SKM-1 treated with dmso at 0.1 percent for 144 hours (cell line): ENCODE measurements at regions not wholly inside any gene's neighbourhood (a gene's known extent, or its start where the extent isn't known, plus 50 kb on each side); places are given as distances from the start of the nearest gene placed in this dataset.

Source experiments
- DNase-seq: peaks from one replicate; lab custom pipeline; 2025; ENCODE audit not compliant: unreplicated experiment; lab: John Stamatoyannopoulos, UW

DNA sequence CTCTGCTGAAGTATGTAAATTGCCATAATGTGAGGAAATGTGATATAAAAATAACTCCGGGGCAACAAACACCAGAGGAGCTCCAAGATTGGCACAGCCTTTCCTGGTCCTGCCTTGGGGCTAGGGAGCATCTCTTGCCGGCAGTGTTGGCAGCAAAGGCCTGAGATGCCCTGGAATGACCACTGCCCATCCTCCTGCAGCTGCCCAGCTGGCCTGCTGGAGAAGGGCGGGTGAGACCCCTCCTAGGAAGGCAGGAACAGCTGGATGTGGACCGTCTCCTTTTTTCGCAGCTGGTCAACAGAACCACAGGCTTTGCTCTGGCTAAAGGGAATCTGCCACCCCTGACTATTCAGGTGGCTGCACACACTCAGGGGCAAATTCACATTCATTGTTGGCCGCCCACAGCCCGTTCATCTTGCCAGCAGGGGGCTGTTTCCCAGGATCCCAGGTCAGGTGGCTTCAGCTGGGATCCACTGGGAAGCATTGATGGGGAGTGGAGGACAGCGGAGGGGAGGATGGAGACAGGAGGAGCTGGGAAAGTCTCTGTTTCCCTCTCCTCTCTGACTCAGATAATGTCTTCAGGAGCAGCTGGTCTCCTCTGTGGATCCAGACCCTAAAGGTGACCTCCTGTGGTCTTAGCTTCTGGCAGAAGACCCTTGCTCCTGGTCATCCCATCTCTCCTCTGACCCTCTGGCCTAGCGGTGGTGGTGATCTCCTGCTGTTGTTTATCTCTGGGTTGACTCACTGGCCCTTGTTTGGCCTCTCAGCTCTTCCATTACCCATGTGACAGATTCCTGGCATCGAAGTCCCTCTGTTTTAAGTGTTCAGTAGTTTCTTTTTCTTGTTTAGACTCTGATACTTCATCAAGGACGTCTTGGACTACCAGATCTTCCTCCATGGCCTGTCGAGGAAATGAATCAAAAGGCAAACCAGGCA, 336.7 kb downstream of the DHX35 start:
- DNase-seq = no peak

DNA sequence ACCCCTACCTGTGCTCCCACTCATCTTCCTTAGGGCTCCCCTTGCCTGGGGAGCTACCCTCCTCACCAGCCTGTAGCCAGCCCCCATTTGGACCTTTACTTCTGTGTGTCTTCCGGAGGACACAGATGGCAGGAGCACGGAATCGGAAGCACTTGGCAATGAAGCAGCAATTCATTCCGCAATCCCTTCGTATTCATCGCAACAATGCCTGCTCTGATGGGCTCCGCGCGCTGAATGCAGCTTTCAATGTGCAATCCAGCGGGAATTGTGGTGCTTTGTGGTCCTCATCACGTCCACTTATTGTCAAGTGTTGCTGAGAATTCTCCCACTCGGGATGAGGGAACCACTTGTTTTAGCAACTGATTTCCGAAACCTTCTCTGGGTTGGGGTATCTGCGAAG, 336.0 kb downstream of the DHX35 start:
- DNase-seq = no peak

DNA sequence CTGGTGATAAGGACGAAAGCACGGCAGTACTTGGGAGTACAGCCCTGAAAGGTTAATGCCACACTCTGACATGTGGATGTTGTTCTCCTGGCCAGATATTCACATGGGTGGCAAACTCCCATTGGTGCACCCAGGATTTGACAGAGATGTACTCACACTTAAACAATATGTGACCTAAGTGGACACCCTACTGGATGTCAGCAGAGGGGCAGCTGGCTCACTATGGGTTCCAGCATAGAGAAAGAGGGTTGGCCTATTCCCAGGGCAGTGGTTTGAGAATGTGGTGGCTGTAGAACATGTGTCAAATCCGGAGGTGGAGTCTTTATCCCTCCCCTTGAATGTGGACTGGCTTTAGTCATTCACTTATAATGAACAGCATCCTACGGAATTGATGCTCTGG, 333.2 kb downstream of the DHX35 start:
- DNase-seq = no peak

- DNase-seq = no peak
These were observed 332.1 kb downstream of the DHX35 start for GRCh38 chr20:39294137-39294725.

DNA sequence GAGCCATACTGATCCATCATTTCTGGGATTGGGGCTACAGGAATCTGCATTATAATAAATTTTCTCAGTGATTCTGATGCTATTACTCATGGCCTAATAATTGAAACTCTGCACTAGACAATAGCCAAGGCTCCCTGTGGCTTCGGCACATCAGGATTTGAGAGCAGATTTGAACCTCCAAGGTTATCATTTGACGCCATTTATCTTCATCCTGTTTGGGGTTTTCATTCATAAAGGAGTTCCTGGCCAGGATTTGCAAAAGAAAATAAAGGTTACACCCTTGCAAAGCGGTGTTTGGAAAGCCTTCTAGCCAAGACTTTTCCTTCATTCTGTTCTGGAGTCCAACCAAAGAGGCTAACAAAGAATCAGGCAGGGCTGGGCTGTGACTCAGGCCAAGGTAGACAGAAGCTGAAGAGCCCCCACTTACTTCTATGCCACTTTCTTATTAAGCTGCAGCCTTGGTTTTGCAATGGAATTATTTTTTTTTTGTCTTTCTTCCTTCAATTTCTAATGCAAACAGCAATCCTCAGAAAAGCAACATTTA, 330.1 kb downstream of the DHX35 start:
- DNase-seq = no peak

DNA sequence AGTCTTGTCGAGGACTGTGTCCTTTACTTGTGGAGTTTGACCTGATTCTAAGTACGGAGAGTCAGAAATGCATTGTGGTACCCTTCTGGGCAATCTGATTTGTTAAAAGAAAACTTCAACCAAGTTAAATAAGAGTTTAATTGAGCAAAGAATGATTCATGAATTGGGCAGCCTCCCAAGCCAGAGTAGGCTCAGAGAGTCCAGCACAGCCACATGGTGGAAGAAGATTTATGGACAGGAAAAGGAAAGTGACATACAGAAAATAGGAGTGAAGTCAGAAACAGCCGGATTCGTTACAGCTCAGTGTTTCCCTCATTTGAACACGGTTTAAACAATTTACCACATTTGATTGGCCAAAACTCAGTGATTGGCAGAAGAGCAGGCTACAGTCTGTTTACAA, 329.2 kb downstream of the DHX35 start:
- DNase-seq = no peak

DNA sequence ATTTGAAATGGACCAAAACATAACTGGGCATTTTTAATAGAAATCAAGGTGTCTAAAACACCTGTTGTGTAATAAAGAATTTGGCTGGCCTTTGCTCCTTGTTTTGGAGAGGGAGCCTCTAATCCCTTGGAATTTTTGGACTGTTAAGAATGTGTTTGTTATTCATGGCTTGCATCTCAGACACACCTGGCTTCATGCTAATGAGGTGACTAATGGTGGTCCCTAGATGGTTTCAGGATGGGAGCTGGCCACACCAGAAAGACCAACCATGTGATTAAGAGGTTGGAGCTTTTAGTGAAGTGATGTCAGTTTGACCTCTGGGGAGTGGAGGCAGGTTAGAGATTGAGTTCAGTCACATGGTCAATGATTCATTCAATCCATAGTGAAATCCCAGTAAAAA, 328.4 kb downstream of the DHX35 start:
- DNase-seq = no peak

DNA sequence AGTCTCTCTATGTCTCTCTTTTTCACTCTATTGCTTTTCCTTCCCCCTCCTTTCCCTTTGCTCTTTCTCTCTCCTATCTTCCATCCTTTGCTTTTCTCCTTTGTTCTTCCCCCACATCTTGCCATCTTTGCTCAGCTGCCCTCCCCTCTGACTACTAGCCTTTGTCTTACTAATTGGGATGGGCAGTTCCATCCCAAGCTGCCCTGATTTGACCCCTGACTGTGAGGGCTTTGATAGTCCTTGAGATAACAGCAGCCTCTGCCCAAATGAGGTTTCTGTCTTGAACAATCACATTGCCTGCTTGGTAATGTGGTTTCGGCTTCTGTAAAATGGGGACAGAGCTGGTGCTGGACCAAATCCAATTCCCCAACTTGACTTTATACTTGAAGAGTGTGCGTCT, 327.7 kb downstream of the DHX35 start:
- DNase-seq = no peak

GRCh38 chr20:39289316-39289715, 327.2 kb downstream of the DHX35 start:
- DNase-seq = no peak

- DNase-seq = no peak
These were observed 321.3 kb downstream of the DHX35 start for GRCh38 chr20:39283464-39283863.

- DNase-seq = no peak
These were observed 320.5 kb downstream of the DHX35 start for GRCh38 chr20:39282619-39283092.

DNA sequence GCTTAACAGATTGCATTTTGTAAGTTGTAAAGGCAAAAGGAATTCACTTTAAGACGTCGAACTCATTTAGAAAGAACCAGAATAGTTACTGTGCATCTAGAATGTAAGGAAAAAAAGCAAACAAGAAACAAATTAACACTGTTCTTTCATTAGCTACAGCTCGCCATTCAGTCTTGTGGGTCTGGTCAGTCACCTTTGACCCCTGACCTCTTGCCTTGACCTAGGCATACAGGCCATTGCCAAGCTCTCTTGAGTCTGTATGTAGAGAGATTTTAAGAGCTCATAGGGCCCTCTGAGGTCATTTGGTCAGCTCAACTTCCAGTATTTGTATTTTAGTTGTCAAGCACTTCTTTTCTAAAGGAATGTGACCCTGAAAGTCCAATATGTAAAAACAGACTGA, 318.7 kb downstream of the DHX35 start:
- DNase-seq = no peak

DNA sequence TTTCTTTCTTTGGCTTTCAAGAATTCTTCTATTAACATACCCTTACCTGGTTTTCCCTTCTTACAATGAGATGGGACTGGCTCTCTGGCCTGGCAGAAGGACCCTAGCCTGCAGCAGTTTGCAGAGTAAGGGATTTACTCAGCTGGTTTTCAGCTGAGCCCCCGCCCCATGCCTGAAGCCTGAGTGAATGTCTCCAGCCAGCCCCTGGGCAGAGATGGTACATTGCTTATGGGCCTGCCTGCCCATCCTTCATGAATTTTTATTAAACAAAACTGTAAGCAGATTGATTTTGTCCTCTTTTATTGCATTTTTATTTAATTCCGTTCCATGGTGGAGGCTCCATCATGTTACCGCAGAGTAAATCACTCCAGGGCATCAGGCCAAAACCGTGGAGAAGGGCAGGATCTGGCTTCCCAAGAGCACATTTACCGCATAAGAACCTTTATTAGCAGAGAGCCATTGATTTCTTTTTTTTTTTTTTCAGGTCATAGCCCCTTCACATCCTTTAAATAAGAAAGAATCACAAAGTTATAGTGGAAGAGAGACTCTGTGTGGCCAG, 316.2 kb downstream of the DHX35 start:
- DNase-seq = no peak

- DNase-seq = no peak
These were observed 315.0 kb downstream of the DHX35 start for GRCh38 chr20:39277185-39277584.

- DNase-seq = no peak
These were observed 308.9 kb downstream of the DHX35 start for GRCh38 chr20:39270837-39271604.

DNA sequence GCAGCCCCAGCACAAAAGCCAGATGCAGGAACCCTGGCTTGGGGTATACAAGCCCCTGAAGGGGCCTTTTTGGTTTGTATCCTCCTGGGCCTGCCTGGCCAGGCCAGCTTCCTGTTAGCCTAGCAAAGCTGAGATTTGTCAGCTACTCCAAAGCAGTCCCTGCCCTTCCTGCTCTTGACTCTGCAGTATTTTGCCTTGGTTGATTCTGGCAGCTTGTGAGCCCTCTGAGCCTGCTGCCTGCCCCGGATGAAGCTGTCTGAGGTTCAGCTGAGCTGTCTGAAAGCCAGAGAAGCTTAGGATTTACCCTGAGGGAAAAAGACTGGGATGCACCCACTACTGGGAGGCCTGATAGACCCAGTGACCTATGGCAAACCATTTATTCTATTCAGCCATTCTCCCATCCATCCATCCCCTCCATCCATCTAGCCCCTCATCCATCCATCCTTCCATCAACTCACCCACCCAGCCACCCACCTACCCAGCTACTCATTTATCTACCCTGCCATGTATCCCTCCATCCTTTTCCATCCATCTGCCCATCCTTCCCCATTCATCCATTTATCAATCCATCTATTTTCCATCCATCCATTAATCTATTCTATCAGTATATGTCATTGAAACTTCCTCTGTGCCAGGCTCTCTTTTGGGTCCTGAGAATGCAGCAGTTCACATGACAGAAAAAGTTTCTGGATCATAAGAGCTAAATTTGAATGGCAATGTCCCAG, 307.5 kb downstream of the DHX35 start:
- no peak for DNase-seq

GRCh38 chr20:39268981-39269461, 306.9 kb downstream of the DHX35 start:
- DNase-seq = peak; percentile 12

- DNase-seq = no peak
These were observed 306.4 kb downstream of the DHX35 start for GRCh38 chr20:39268491-39268951.

- no peak for DNase-seq
These were observed 304.8 kb downstream of the DHX35 start for GRCh38 chr20:39266989-39267388.

GRCh38 chr20:39264506-39265172, 302.5 kb downstream of the DHX35 start:
- peak; percentile 37 for DNase-seq
